NK-92 treated with Interleukin-12 subunit alpha and Interleukin-12 subunit beta, amount 100 ng/mL, for 24 hours (cell line): ENCODE measurements at regions not wholly inside any gene's neighbourhood (a gene's known extent, or its start where the extent isn't known, plus 50 kb on each side); places are given as distances from the start of the nearest gene placed in this dataset.

Experiments
- DNase-seq: peaks from one replicate; lab custom pipeline; 2025; lab: John Stamatoyannopoulos, UW

DNA sequence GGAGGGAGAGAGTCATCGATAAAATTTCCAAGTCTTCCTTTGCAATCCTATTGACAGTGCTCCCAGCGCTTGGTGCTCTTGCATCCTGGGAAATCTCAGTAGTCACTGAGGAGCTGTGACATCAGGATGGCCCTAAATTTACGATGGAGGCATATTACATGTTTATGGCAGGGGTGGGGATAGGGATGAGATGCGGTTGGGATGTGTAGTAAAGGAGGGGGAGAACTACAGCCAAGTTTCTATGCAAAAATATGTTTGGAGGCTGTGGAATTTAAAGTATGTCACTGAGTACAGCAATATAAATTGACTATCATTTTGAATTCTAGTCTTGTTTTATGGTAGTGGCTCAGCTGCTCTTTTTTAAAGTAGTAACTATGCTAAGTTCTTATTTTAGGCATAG is 544.9 kb downstream of the PKHD1 start:
- no peak for DNase-seq

DNA sequence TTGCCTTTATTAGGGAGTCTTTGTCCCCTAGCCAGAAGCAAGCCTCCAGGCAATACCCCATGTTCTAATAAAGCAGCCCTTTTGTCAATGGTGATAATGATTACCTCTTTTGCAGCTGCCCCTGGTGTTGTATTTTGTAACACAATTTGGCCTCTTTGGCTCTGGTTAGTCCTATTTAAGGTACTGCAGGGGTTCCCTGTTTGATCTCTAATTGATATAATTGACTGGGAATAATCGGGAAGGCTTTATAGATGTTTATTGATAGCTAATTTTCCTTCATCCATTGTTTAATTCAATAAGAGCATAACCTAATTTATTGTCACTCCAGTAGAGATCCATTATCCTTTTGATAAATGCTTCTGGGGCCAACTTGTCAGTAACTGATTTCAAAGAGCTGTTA is 537.2 kb downstream of the PKHD1 start:
- DNase-seq = no peak

GRCh38 chr6:51552435-51552834 is 535.0 kb downstream of the PKHD1 start:
- DNase-seq = no peak

- no peak for DNase-seq
Observed at GRCh38 chr6:51553246-51554015, 534.0 kb downstream of the PKHD1 start.

DNA sequence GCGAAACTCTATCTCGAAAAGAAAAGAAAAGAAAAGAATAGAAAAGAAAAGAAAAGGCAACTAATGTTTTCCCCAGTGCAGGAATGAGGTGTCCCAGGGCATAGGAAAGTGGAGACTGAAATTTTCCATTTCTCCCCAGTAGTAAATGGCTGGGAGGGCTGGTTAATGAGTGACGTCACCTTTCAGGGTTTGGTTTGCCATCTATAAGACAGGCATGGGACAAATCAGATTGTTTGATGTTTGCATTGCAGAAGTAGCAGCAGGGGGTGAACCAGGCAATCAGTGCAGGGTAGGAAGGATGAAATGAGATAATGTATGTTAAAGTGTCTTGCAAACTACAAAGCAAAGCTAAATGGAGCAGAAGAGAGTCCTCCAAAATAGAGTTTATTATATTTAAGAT is 533.4 kb downstream of the PKHD1 start:
- DNase-seq = no peak

- DNase-seq = no peak
Observed at GRCh38 chr6:51559059-51559458, 528.4 kb downstream of the PKHD1 start.

- no peak for DNase-seq
Observed at GRCh38 chr6:51562198-51562597, 525.2 kb downstream of the PKHD1 start.
